ENCODE measurements at regions not wholly inside any gene's neighbourhood (a gene's known extent, or its start where the extent isn't known, plus 50 kb on each side); places are given as distances from the start of the nearest gene placed in this dataset.

DNA sequence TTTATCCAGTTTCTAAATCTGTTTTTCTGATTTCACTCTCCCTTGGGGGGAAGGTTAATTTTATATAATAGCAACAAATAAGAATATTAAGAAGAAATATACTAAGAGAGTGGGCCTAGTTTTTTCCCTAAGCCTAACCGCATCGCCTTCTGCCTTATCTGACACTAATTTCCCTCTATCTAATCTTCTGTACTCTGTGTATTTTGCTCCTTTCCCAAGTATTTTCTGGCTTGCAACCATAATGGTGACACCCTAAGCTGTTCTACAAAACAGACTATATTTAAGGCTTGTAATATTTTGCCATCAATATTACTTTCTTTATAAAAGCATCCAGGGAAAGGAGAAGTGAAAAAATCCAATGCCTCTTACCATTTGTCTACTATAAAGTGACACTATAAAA lies 1168.8 kb downstream of the GALC start:
- TF ChIP-seq CTCF (conservative IDR thresholded peaks at IDR 0.05): no peak
- no peak for TF ChIP-seq EZH2 (IDR thresholded peaks at IDR 0.05; ENCODE audit: low read depth)

All from PC-9 (cell line).